WI38 (cell line): ENCODE measurements at regions not wholly inside any gene's neighbourhood (a gene's known extent, or its start where the extent isn't known, plus 50 kb on each side); places are given as distances from the start of the nearest gene placed in this dataset.

ENCODE experiments used
- H3K4me3 ChIP-seq: 2 replicates; pipeline ENCODE4 v1.5.1; 2011; ENCODE audit warnings: low read depth, mild to moderate bottlenecking, control low read depth, low read length
- TF ChIP-seq, protein P1 (sequence below): IDR thresholded peaks from 2 replicates; pipeline ENCODE4 v1.5.1; 2012; ENCODE audit warnings: low read depth, mild to moderate bottlenecking, control low read depth, low read length

GRCh38 chrX:17206584-17206983 is 168.4 kb upstream of the NHS start:
- TF ChIP-seq, protein P1, sequence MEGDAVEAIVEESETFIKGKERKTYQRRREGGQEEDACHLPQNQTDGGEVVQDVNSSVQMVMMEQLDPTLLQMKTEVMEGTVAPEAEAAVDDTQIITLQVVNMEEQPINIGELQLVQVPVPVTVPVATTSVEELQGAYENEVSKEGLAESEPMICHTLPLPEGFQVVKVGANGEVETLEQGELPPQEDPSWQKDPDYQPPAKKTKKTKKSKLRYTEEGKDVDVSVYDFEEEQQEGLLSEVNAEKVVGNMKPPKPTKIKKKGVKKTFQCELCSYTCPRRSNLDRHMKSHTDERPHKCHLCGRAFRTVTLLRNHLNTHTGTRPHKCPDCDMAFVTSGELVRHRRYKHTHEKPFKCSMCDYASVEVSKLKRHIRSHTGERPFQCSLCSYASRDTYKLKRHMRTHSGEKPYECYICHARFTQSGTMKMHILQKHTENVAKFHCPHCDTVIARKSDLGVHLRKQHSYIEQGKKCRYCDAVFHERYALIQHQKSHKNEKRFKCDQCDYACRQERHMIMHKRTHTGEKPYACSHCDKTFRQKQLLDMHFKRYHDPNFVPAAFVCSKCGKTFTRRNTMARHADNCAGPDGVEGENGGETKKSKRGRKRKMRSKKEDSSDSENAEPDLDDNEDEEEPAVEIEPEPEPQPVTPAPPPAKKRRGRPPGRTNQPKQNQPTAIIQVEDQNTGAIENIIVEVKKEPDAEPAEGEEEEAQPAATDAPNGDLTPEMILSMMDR, result no peak
- H3K4me3 ChIP-seq, result no peak overlapping the region

GRCh38 chrX:17214962-17215361 is 160.0 kb upstream of the NHS start:
- H3K4me3 ChIP-seq, result no peak overlapping the region
- TF ChIP-seq, protein P1, result no peak

- H3K4me3 ChIP-seq, result no peak overlapping the region
- TF ChIP-seq, protein P1, result no peak
These were observed 148.3 kb upstream of the NHS start for GRCh38 chrX:17226736-17227135.

DNA sequence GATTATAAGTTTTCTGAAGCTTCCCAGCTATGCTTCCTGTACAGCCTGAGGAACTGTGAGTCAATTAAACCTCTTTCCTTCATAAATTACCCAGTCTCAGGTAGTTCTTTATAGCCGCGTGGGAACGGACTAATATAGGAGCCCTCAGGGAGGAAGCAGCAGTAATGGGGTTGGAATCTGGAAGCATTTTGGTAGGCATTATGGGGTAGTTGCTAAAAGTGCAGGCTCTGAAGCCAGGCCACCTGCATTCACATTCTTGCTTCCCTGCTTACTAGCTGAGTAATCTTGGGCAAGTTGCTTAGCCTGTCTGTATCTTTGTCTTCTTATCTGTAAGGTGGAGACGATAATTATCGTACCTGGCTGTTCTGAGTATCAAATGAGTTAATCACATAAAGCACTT is 137.9 kb upstream of the NHS start:
- TF ChIP-seq, protein P1, result no peak
- no peak overlapping the region for H3K4me3 ChIP-seq

GRCh38 chrX:17242470-17242869 is 132.5 kb upstream of the NHS start:
- TF ChIP-seq, protein P1, result peak; percentile 65
- no peak overlapping the region for H3K4me3 ChIP-seq

DNA sequence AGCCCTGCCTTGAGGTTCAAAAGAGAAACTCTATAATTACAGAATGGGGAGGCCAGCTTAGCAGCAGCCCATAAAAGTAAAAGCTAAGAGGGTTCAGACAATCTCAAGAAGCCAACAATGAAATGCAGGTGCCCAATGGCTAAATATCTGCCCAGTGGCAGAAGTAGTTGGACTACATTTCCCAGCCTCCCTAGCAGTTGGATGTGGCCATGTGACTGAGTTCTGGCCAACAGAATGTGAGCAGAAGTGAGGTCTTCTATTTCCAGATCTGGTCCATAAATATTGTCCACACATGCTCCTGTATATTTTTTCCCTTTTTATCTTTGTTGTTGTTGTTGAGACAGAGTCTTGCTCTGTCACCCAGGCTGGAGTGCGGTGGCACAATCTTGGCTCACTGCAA is 127.9 kb upstream of the NHS start:
- TF ChIP-seq, protein P1, result no peak
- no peak overlapping the region for H3K4me3 ChIP-seq

DNA sequence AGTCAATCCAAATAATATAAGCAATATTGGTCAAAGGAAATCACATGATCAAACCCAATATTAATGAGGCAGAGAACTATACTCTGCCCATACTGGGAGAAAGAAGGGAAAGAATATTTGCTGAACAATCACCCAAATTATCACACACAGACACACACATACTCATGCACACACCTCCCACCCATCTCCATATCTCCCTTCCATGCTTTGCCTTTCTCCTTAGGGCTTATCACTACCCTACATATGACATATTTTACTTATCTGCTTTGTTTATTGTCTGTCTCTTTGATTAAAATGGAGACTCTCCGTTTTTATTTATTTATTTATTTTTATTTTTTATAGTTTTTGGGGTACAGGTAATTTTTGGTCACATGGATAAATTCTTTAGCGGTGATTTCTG is 112.9 kb upstream of the NHS start:
- TF ChIP-seq, protein P1, result no peak
- H3K4me3 ChIP-seq, result no peak overlapping the region
